ENCODE measurements at regions not wholly inside any gene's neighbourhood (a gene's known extent, or its start where the extent isn't known, plus 50 kb on each side); places are given as distances from the start of the nearest gene placed in this dataset.
"Not testable (repeated sequence)": the region's sequence is repeated elsewhere in the genome, so short reads cannot be mapped to it uniquely, and the experiment has no call there.

DNA sequence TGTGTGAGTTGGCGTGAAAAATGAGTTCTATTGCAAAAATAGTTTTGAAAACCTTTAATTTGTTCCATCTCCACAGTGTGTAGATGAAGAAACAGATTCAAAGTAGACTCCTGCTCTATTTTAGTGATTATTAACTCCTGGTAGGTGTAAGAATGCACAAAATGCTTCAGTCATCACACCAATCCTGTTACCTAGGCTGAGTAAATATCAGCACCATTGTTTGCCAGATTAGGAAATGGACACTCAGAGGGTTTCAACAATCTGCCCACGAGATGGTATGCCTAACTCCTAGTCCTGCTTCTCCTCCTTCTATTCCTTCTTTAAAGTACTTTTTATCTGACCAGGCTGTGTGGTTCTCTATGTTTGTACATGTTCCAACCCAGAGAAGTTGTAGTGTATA lies 108.9 kb upstream of the AHI1 start:
- DNase-seq, result no peak

DNA sequence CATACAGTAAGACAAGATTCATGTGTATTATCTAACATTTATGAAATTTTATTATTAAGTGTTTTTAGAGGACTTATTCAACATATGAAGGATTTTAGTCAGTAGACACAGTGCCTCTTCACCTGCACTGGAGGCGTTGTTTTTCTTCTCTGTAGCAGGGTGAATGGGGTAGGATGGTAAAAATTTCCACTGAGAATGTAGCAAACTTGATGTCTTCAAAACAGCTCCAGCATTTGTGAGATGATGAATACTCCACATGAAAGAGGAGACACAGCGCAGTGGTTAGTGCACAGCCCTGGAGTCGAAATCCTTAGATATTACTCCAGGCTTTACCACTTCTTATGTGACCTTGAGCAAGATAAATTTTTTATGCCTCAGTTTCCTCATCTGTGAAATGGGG lies 110.5 kb upstream of the AHI1 start:
- DNase-seq, result no peak

- not testable (repeated sequence) for DNase-seq
These were observed 112.7 kb upstream of the AHI1 start for GRCh38 chr6:135610192-135610591.

GRCh38 chr6:135616655-135617054 lies 119.1 kb upstream of the AHI1 start:
- no peak for DNase-seq

DNA sequence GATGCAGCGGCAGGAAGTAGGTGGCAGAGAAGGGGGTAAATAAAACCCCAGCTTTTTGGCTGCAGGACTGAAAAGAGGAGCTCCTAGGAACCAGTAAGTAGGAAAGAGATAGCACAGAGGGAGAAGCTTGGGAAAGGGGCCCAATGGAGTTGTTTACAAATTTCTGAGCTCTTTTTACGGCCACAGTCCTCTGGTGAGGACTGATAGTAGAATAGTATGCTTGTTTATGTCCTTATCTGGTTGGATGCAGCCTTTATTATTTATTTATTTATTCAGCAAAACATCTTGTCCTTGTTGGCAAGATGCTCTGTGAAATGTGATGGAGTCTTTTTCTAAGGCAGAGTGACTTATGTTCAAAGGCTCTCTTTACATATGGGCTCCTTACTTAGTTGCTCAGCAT lies 119.7 kb upstream of the AHI1 start:
- DNase-seq, result no peak

- DNase-seq, result no peak
These were observed 124.5 kb upstream of the AHI1 start for GRCh38 chr6:135622081-135622480.

GRCh38 chr6:135623979-135624378 lies 126.4 kb upstream of the AHI1 start:
- DNase-seq, result no peak

- DNase-seq, result no peak
These were observed 127.1 kb upstream of the AHI1 start for GRCh38 chr6:135624402-135625295.

GRCh38 chr6:135626001-135626400 lies 128.5 kb upstream of the AHI1 start:
- DNase-seq, result not testable (repeated sequence)

GRCh38 chr6:135627092-135627715 lies 129.7 kb upstream of the AHI1 start:
- no peak for DNase-seq

DNA sequence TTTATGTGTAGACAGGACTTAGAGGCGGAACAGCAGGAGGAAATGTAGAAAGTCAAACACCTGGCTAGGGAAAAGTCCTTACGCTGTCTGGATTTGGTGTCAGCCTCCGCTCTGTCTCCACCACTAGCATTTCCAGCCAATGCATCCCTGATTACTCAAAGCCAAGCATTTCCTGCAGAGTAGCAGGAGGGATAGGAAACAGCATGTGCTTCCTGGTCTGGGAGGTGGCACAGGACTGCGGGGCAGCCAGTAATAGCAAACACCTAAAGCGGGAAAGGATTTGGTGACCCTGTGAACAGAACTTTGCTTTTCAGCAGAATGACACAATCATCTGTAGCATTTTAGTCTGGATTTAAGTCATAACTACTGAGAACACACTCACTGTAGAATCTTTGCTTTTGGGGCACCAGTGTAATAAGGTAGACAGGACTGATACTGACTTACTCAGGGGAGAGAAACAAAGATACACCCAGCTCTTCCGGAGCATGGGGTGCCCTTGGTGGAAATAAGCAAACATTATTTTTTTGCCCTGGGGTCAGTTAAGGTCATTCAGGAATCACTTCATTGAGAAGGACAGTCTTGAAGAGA lies 133.3 kb upstream of the AHI1 start:
- no peak for DNase-seq

GRCh38 chr6:135631821-135632220 lies 134.3 kb upstream of the AHI1 start:
- no peak for DNase-seq

DNA sequence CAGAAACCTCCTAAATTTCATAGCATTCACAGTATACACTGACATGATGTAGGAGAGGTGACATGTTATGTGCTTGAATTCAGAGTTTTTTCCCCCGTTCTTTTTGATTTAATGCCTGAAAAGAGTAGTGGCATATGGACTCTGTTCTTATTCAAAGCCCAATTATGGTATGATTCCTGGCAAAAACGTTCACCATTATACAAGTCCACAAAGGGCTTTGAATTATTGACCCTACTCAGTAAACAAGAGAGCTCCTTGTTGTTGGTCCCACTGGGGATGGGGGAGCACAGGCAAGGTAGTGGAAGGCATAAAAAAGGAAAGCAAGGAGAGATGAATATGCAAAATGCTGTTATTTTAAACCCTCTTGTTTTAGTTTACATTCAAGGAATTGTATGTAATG lies 136.0 kb upstream of the AHI1 start:
- no peak for DNase-seq

GRCh38 chr6:135637701-135638100 lies 140.2 kb upstream of the AHI1 start:
- no peak for DNase-seq

- no peak for DNase-seq
These were observed 140.6 kb upstream of the AHI1 start for GRCh38 chr6:135638108-135638507.

DNA sequence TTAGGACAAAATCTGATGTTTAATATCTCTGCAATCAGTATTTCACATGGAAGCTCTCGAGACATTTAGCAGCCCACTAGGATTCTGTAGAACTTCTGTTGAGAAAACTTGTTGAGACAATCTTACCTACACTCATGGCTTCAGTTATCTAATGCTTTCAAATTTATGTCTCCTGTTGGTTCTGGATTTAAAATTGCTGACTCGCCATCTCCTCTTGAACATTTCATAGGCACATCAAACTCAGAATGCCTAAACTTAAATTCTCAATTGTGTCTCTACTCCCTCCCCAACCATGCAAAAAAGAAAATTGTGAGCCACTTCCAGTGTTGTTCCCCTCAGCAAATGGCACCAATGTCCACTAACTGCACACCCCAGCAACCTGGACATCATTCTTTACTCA lies 142.5 kb upstream of the AHI1 start:
- DNase-seq, result no peak

DNA sequence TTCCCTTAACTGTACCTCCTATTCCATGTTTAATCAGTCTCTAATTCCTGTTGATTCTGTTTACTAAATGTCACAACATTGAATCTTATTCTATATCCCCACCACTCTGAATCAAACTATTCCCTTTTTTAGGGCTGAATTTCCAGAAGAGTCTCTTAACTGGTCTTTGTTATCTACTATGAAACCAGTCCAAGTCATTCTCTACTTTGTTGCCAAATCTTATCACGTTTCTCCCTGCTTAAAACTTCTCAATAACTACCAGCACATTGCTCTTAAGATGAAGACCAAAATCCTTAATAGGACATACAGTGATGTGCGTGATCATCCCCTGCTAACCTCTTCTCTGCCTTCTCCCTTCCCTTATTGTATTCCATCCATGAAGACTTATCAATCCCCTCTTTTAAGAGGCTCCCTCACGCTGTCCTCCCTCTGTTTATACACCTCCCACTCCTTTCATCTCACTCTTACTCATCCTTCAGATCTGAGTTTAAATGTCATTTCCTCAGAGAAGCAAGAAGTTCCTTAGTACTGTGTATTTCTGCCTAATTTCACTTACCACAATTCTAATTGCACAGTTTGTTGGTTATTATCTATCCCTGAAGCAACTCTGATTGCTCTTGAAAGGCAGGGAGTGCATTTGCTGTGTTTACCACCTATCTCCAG lies 143.0 kb upstream of the AHI1 start:
- DNase-seq, result no peak

DNA sequence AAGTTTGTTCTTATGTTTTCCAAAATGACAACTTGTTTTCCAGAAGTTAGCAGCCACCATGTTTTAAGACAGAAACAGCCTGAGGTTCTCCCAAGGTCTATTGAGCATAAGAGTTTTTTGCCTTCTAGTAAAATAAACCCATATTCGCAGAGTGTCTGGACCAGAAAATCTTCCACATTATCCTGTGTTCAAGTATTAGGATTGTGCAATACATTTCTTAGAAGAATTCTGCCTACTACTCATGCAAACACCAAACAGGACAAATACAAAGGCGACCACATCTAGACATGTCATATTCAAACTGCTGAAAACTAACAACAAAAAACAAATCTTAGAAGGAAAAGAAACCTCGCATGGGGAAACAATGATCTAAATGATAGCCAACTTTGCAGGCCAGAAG lies 145.4 kb upstream of the AHI1 start:
- no peak for DNase-seq

DNA sequence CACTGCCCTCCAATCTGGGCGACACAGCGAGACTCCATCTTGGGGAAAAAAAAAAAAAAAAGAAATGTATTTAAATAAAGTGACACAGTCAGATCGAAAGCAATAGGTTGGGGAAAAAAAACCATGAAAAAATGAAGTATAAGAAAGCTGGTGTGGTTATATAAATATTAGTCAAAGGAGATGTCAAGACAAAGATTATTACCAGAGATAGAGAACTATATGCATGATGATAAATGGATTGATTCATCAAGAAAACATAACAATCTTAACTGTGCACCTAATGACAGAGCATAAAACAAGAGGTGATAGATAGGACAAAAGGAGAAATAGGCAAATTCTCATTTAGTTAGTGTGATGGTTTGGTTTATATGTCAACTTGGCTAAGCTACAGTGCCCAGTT lies 146.9 kb upstream of the AHI1 start:
- no peak for DNase-seq

DNA sequence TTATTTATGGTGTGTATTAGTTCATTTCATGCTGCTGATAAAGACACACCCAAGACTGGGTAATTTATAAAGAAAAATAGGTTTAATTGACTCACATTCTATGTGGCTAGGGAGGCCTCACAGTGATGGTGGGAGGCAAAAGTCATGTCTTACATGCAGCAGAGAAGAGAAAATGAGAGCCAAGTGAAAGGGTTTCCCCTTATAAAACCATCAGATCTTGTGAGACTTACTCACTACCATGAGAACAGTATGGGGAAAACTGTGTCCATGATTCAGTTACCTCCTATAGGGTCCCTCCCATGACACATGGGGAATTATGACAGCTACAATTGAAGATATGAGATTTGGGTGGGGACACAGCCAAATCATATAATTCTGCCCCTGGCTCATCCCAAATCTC lies 150.0 kb upstream of the AHI1 start:
- DNase-seq, result no peak

DNA sequence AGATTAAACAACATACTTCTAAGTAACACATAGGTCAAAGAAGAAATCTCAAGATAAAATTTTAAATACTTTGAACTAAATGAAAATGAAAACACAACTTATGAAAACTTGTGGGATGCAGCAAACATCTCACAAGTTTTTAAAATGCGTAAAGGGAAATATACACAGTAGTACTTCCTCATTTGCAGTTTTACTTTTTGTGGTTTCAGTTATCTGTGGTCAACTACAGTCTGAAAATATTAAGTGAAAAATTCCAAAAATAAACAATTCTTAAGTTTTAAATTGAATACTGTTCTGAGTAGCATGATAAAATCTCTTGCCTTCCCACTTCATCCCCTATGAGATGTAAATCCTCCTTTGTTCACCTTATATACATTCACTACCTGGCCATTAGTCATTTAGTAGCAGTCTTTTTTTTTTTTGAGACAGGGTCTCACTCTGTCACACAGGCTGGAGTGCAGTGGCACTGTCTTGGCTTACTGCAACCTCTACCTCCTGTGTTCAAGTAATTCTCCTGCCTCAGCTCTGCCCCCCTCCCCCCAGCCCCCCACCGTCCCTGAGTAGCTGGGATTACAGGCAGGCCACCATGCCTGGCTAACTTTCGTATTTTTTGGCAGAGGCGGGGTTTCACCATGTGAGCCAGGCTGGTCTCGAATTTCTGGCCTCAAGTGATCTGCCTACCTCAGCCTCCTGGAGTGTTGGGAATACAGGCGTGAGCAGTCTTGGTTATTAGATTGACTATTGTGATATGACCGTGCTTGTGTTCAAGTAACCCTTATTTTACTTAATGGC lies 154.6 kb upstream of the AHI1 start:
- no peak for DNase-seq

DNA sequence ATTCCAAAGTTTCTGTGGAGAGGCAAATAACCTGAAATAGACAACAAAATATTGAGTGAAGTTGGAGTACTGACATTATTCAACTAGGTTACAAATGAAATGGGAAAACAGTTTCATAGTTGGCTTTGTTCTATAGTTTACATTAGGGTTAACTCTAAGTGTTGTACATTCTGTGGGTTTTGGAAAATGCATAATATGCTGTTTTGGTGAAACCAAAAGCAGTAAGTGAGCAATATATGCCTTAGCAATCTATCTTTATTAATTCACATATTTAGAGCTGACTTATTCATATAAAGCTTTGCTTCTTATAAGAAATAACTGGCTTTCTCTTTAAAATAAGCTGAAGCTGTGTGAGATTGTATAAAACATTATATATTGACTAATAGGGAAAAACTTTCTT lies 157.5 kb upstream of the AHI1 start:
- no peak for DNase-seq

GRCh38 chr6:135657207-135657606 lies 159.7 kb upstream of the AHI1 start:
- DNase-seq, result no peak
